ENCODE measurements at regions not wholly inside any gene's neighbourhood (a gene's known extent, or its start where the extent isn't known, plus 50 kb on each side); places are given as distances from the start of the nearest gene placed in this dataset.
A peak's percentile ranks its signal among the peaks of the same experiment; 100 is the strongest.

GRCh38 chr13:40123962-40124632 is 468.6 kb downstream of the COG6 start:
- DNase-seq, result no peak

DNA sequence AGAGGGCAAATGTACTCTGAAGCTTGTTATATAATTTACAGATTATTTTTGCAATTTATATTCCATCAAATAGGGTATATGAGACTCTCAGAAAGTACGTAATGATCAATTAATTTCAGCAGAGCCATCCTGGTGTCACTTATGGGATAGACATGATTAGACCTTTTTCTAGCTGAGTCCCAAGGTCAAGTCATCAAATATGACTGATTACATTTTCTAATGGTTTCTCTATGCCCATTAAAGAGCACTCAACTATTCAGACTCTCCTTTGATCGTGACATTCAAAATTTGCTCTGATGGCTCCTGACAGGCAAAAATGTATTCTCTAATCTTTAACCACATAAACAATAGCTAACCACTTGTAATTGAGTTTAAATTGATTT is 469.2 kb downstream of the COG6 start:
- no peak for DNase-seq

GRCh38 chr13:40125336-40125735 is 469.9 kb downstream of the COG6 start:
- DNase-seq, result no peak

GRCh38 chr13:40126306-40127085 is 471.0 kb downstream of the COG6 start:
- no peak for DNase-seq

- peak in 1 of 2 donors; percentile 58 for DNase-seq
These were observed 472.0 kb downstream of the COG6 start for GRCh38 chr13:40127476-40127875.

DNA sequence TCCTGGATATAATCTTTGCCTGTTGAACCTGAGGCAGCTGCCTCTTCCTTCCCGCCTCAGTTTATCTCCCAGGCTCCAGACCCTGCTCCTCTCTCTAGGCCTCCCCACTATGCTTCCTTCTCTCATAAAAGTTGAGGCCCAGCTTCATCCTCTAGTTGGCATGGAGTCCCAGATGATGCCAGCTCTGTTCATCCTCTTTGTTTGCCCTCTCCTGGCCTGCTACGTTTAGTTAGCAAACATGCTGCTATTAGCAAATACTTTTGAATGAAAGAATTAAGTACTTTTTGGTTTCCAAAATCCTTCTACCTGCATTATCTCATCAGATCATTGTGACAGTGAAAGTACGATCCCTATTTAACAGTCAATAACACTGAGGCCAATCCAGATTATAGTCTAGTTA is 472.5 kb downstream of the COG6 start:
- DNase-seq, result no peak

DNA sequence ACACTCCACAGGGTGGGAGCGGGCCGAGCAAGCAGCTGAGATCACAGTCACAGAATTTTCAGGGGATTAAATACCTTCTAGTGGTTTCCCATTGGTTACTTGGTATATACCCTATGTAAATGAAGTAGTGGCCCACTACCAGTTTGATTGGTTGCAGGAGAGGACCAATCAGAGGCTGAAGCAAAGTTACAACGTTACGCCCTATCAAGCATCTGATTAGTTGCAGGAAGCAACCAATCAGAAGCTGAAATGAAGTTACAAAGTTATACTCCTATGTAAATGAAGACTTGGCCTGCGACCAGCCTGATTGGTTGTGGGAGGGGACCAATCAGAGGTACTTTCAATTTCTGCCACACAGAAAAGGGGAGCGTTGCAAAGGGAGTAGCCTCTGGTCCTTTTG is 474.0 kb downstream of the COG6 start:
- DNase-seq, result no peak

DNA sequence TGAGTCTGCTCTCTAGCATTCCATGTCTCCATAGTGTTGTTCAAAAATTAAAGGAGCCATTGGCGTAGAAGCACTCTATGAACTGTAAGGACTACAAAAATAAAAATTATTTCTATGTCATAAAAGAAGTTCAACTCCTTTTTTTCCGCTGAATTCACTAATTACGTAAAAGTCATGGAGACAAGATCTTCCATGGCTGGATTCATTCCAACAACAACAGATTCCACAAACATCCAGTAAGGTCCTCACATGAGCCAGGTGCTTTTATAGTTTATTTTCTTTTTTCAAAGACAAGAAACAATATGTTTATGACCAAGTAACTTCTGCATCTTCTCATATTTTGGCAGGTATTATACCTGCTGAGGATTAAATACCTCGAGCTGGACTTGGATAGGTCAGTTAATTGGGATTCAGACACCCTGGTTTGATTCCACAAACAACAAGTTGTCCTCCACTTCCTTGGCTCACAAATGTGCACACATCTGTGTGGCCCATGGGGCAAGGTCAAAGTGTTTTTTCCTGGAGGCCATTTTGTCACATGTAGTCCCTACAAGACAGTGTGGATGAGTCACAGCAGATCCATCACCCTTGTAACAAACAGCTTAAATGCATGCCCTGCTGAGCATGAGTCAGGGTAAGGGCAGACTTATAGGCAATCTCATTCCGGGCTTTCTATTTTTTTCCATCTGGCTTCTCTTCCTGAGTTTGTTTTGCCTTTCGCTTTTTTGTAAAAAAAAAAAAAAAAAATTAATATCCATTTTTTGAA is 475.6 kb downstream of the COG6 start:
- no peak for DNase-seq

DNA sequence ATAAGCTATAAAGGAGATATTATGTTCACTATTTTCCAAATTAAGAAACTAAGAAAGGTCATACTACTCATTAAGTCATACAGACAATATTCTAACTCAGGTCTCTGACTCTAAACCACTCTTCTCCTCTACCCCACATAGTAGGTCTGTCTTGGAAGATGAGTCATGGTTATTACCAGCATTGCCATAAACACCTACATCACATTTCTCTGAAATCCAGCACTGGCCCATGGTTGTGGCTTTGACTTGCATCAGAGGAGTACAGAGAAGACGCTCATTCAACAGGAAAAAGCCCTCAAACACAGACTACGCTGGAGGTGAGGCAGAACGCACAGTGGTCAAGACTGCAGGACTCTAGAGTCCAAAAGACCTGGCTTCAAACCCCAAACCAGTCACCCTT is 476.8 kb downstream of the COG6 start:
- no peak for DNase-seq

DNA sequence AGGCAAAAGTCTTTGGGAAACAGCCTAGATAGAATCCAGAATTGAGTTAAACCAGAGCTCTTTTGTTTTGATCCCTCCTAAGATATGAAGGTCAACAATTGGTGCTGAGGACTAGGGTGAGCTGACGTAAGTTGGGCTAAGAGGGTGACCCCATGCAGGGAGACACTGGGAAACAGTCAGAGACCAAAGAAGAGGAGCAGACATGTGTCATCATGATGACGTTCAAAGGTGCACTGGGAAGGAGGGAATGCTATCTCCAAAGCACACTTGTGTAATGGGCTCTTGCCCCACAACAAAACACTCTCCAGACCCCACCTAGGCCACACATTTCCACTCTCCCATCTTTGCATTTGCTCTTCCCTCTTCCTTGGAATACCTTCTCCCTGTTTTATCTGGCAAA is 481.4 kb downstream of the COG6 start:
- DNase-seq, result no peak

- DNase-seq, result no peak
These were observed 481.9 kb downstream of the COG6 start for GRCh38 chr13:40137400-40137799.

DNA sequence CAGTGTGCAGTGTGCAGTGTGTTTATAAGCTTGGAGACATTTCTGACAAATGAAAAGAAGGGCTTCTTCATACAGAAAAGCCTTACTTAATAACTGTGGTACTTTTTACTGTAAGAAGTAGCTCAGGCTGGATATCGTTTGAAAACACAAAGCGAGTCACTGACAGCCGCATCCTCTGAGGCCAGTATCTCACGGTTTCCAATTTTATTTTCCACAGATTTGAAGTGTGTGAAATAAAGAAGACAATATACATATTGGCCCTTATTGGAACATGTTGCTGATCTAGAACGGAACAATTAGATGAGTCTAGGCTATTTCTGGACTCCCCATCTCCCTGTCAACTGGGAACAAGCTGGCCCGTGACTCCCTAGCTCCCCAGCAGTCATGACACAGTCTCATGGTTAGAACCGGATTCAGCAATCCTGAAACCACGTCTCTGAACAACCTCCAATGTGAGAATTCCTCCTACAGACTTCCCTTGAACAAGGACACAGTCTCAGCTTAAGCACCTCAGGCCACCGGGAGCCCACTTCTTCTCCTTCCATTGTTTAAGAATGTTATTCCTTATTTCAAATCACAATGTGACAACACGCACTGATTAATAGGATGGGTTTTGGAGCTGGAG is 484.5 kb downstream of the COG6 start:
- DNase-seq, result no peak

GRCh38 chr13:40141859-40142555 is 486.5 kb downstream of the COG6 start:
- DNase-seq, result no peak

- DNase-seq, result no peak
These were observed 487.6 kb downstream of the COG6 start for GRCh38 chr13:40143106-40143505.

GRCh38 chr13:40143559-40143958 is 488.1 kb downstream of the COG6 start:
- no peak for DNase-seq

DNA sequence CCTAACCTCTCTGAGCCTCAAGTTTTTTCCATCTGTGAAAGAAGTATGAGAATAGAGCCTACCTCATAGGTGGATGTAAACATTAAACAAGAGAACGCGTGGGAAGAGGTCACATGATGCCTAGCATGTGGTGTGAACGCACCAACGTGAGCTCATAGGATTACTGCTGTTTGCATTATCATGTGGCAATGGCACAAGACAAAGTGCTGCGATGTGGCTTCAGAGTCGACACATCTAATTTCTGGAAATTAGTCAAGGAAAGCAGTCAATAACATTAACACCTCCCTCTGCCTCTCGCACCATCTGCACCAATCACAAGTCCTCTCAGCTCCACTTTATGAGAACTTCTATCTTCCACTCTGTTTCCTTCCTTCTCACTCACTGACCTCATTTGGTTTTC is 489.7 kb downstream of the COG6 start:
- no peak for DNase-seq

DNA sequence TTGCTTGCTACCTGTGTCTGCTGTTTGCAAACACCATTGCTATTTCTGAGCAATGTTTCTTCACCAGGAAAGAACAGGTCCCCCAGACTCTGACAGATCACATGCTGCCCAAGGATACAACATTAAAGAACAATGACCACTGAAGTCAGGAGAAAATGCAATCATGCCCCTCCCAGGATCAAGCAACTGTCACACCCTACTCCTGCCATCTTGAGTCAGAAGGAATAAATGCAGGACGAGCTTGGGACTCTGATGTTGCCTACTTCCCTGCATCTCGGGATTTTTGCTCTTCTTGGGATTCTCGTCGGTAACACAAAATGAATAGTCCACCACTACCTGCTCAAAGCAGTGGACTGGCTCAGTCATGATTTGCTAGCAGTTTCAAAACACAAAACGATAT is 490.6 kb downstream of the COG6 start:
- no peak for DNase-seq

DNA sequence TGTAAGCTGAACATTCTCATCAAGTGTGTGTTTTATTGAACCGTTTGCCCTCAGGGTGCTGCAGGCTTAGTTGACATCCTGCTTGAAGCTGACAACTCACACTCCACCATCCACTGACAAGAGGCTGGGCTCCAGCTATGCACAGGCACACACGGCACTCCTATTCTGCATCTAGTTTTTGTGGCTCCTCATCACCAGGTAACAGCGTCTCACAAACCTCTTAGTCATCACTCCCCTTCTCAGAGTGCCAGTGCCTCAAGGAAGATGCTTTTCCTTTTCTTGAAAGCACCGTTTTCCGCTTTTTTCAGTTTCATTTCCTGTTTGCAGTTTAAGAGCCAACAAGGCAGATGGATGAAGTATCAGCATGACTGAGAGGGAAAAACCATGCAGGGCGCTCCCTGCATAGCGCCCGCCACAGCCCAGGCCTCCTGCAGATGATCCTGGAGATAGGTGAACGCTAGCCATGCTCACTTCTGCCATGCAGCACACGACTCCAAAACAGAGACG is 491.2 kb downstream of the COG6 start:
- peak in 1 of 2 donors; percentile 2 for DNase-seq

GRCh38 chr13:40148101-40148500 is 492.6 kb downstream of the COG6 start:
- DNase-seq, result peak in 1 of 2 donors; percentile 17

DNA sequence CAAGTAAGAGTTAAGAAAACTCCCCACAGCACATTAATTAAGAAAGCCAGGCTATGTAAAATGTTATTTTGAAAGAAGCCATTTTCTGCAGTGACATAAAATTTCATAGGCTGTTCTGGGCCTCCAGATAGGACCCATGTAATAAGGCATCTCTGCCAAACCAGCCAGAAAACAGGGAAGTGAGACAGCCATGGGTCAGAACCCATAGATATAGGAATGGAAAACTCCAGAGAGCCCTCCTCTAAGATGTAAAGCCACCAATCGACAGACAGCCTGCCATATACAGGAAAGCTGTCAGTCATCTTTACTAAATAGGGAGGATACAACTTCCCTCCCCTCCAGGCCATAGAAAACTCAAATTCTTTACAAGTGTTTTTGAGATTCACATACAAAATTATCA is 493.3 kb downstream of the COG6 start:
- DNase-seq, result no peak

- DNase-seq, result no peak
These were observed 494.3 kb downstream of the COG6 start for GRCh38 chr13:40149611-40150274.

- no peak for DNase-seq
These were observed 496.2 kb downstream of the COG6 start for GRCh38 chr13:40151673-40152072.
